ENCODE measurements at regions not wholly inside any gene's neighbourhood (a gene's known extent, or its start where the extent isn't known, plus 50 kb on each side); places are given as distances from the start of the nearest gene placed in this dataset.

DNA sequence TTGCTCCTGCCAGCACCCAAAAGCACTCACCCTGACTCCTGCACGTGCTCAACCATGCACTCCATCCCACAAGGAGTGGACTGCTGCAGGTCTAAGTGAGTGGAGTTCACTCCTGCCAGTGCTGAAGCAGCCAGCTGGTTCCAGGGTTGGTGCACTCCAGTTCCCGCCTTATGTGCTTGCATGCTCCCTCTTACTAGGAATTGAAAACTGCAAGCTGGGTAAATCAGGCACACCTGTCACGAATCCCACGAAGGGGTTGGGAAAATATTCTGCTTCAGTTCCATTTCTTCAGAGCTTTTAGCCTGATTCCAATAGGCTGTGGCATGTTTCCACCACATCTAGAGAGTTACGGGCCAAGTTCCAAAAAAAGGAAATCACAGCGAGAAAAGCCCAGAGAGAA is 1365.5 kb upstream of the CHAC2 start:
- no peaks in the 10 kb centered on the region for H3K9me3 ChIP-seq
- WGBS, 2 donors, result 59 to 68% methylated on average over 5 to 6 of the region's 6 CpGs
- no peaks in the 10 kb centered on the region for H3K27me3 ChIP-seq
- no peaks in the 10 kb centered on the region for H3K36me3 ChIP-seq
- H3K27ac ChIP-seq, result no peak overlapping the region
- ATAC-seq (ENCODE audit: low FRiP score in 2 of 2) (no peak), DNase-seq (no peak)
- H3K4me3 ChIP-seq, result no peak overlapping the region
- no peaks in the 10 kb centered on the region for H3K4me1 ChIP-seq
- TF ChIP-seq EP300 (IDR thresholded peaks at IDR 0.05), result no peak
- no peak for TF ChIP-seq POLR2A (IDR thresholded peaks at IDR 0.05)
- no peak for TF ChIP-seq POLR2AphosphoS5 (IDR thresholded peaks at IDR 0.05)
- TF ChIP-seq, protein P1, sequence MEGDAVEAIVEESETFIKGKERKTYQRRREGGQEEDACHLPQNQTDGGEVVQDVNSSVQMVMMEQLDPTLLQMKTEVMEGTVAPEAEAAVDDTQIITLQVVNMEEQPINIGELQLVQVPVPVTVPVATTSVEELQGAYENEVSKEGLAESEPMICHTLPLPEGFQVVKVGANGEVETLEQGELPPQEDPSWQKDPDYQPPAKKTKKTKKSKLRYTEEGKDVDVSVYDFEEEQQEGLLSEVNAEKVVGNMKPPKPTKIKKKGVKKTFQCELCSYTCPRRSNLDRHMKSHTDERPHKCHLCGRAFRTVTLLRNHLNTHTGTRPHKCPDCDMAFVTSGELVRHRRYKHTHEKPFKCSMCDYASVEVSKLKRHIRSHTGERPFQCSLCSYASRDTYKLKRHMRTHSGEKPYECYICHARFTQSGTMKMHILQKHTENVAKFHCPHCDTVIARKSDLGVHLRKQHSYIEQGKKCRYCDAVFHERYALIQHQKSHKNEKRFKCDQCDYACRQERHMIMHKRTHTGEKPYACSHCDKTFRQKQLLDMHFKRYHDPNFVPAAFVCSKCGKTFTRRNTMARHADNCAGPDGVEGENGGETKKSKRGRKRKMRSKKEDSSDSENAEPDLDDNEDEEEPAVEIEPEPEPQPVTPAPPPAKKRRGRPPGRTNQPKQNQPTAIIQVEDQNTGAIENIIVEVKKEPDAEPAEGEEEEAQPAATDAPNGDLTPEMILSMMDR (IDR thresholded peaks at IDR 0.05), result no peak

DNA sequence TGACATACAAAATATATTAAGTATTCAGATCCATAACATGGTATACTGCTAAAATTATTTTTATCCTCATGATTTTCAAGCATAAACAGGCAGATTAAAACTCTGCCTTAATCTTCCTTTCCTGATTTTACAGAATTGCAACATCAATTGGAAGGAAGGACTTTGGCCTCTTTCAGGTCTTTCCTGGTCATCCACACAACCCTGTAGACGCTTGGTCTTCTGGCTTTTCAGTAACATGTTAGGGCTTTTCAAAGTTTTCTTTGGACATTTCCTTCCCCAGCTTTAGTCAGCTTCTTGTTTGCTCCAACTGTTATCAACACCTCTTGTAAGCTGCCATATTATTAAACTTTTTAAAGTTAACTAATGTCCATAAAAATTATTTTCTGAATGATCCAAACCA is 1364.9 kb upstream of the NRXN1 start:
- no peak for ATAC-seq (ENCODE audit: low FRiP score in 2 of 2)
- TF ChIP-seq, protein P1 (IDR thresholded peaks at IDR 0.05), result no peak
- TF ChIP-seq POLR2AphosphoS5 (IDR thresholded peaks at IDR 0.05), result no peak
- no peak for TF ChIP-seq EP300 (IDR thresholded peaks at IDR 0.05)
- TF ChIP-seq POLR2A (IDR thresholded peaks at IDR 0.05), result no peak
- no peak for DNase-seq

DNA sequence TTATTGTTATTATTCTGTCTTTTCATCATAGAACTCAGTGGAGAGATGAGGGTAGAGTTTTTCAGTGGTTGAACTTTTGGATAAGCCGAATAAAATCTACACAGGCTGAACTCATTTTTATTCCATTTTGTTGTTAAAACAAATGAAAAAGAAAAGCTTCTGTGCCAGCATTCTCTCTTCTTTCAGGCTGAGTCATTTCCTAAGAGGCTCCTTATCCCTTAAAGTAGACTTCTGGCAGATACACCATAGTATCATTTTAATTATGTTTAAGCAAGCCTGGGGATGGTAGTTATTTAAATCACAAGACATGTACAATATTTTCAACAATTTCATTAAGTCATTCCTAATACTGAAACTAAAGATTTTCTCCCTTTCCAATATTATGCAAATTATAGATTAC is 1364.0 kb upstream of the NRXN1 start:
- Histone ChIP-seq H3K27me3 (no peaks in the 10 kb centered on the region), H3K4me3 (no peak overlapping the region), H3K36me3 (no peaks in the 10 kb centered on the region), H3K9me3 (no peaks in the 10 kb centered on the region), H3K27ac (no peak overlapping the region), H3K4me1 (no peaks in the 10 kb centered on the region)
- no peak for DNase-seq
- WGBS, 2 donors, result 83 to 84% methylated on average over 1 of the region's 1 CpG
- TF ChIP-seq, protein P1 (IDR thresholded peaks at IDR 0.05), result no peak
- TF ChIP-seq POLR2A (IDR thresholded peaks at IDR 0.05) (no peak), EP300 (IDR thresholded peaks at IDR 0.05) (no peak)
- ATAC-seq (ENCODE audit: low FRiP score in 2 of 2), result no peak

More for the DNA sequence above, 1364.9 kb upstream of the NRXN1 start:
- WGBS, 2 donors, result 67 to 77% methylated on average over 1 of the region's 1 CpG
- no peaks in the 10 kb centered on the region for H3K27me3 ChIP-seq
- H3K4me3 ChIP-seq, result no peak overlapping the region
- H3K36me3 ChIP-seq, result no peaks in the 10 kb centered on the region
- H3K4me1 ChIP-seq, result no peaks in the 10 kb centered on the region
- no peaks in the 10 kb centered on the region for H3K9me3 ChIP-seq
- H3K27ac ChIP-seq, result no peak overlapping the region

DNA sequence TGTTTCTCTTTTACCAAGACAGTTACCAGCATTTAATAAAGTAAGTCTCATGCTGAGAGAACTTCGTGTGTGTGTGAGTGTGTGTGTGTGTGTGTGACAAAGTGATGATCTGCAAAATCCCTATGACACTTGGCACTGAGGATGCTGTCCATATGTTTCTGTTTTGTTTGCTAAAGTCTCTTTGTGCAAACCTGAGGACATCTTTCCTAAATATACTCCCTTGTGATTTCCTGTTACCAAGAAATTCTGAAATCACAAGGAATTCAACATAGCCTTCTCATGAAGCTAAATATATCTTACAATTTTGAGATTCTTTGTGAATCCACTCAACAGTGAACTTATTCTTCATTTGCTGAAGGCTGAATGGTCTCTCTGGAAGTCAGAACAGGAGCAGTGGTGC is 1359.7 kb upstream of the NRXN1 start:
- H3K4me1 ChIP-seq, result no peaks in the 10 kb centered on the region
- no peak overlapping the region for H3K27ac ChIP-seq
- H3K27me3 ChIP-seq, result no peaks in the 10 kb centered on the region
- no peak for DNase-seq
- no peak for ATAC-seq (ENCODE audit: low FRiP score in 2 of 2)
- H3K36me3 ChIP-seq, result no peaks in the 10 kb centered on the region
- H3K4me3 ChIP-seq, result no peak overlapping the region
- TF ChIP-seq EP300 (IDR thresholded peaks at IDR 0.05) (no peak), POLR2A (IDR thresholded peaks at IDR 0.05) (no peak), POLR2AphosphoS5 (IDR thresholded peaks at IDR 0.05) (no peak)
- TF ChIP-seq, protein P1 (IDR thresholded peaks at IDR 0.05), result no peak
- no peaks in the 10 kb centered on the region for H3K9me3 ChIP-seq
- WGBS, 2 donors, result 50 to 59% methylated on average over 1 of the region's 1 CpG

DNA sequence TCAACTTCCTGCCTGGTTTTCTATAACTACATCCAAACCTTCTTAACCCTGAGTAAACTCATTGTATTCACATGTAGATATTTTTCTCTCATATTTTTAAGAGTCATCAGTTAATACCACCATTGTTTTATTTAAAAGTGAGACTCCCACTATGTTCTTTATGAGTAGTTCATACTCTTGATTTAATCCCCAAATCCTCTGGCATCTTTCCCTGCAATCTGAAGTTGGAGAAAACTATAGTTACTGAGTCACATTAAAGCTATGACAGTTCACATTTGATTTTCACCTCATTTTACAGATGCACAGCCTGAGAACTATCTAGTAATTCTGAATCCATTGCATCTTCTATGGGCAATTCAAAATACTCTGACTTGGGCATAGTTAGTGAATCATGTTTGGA is 1358.7 kb upstream of the NRXN1 start:
- Histone ChIP-seq H3K36me3 (no peaks in the 10 kb centered on the region), H3K27me3 (no peaks in the 10 kb centered on the region), H3K9me3 (no peaks in the 10 kb centered on the region), H3K4me3 (no peak overlapping the region), H3K27ac (no peak overlapping the region), H3K4me1 (no peaks in the 10 kb centered on the region)
- TF ChIP-seq, protein P1 (IDR thresholded peaks at IDR 0.05), result no peak
- no peak for TF ChIP-seq EP300 (IDR thresholded peaks at IDR 0.05)
- TF ChIP-seq POLR2AphosphoS5 (IDR thresholded peaks at IDR 0.05), result no peak
- no peak for TF ChIP-seq POLR2A (IDR thresholded peaks at IDR 0.05)
- DNase-seq (no peak), ATAC-seq (ENCODE audit: low FRiP score in 2 of 2) (no peak)
